HG02884 (cell line): ENCODE measurements at regions not wholly inside any gene's neighbourhood (a gene's known extent, or its start where the extent isn't known, plus 50 kb on each side); places are given as distances from the start of the nearest gene placed in this dataset.

Source experiments
- ATAC-seq: cut with Tn5 transposase; IDR thresholded peaks from one replicate; pipeline ENCODE4 v1.9.1; 2021; ENCODE audit warnings: mild to moderate bottlenecking, moderate library complexity; ENCODE audit not compliant: unreplicated experiment

GRCh38 chr5:67353500-67354450 is 157.2 kb upstream of the CD180 start:
- no peak for ATAC-seq

DNA sequence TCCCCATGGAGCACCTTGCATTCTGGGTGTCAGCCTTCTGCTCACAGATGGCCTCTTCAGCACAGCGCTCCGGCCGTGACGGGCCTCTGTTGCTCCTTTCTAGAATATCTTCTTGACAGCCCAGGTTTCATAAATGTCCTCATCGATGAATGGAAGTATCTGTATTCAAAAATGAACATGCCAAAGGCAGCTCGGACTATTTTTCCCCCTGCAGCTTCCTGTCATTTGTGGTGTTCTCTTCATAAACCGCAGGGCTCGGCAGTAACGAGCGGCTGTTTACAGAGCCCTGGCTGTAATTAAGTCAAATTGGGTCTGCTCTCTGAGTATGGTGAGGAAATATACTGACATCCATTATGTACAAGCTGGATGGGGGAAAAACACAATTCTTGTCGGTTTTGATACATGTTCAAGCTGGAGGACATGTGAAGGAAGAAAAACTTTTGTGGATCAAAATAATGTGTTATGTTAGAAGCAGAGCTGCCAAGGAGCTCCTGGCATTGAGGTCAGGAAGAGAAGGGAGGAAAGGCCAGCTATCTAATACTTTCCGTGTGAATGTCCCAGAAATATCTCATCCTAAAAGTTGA is 154.1 kb upstream of the CD180 start:
- ATAC-seq = no peak

GRCh38 chr5:67350185-67350584 is 153.6 kb upstream of the CD180 start:
- no peak for ATAC-seq

DNA sequence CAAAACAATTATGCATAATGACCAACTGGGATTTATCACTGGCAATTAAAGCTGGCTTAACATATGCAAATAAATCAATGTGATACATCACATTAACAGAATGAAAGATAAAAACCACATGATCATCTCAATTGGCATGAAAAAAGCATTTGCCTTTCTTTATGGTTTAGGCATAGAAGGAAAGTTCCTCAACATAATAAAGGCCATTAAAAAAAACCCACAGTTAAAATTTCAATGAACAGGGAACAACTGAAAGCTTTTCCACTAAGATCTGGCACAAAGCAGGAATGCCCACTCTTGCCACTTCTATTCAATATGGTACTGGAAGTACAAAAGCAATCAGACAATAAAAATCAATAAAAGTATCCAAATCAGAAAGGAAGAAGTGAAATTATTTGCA is 151.2 kb upstream of the CD180 start:
- no peak for ATAC-seq

DNA sequence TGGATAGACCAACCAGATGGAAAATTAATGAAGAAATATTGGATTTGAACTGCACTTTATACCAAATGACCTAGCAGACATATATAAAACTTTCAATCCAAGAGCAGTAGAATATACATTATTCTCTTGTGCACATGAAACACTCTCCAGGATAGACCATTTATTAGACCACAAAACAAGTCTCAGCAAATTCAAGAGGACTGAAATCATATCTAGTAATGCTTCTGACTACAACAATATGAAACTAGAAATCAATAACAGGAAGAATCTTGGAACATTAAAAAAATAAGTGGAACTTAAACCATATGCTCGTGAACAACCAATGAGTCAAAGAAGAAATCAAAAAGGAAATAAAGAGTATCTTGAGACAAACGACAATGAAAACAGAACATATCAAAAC is 150.0 kb upstream of the CD180 start:
- ATAC-seq = no peak

DNA sequence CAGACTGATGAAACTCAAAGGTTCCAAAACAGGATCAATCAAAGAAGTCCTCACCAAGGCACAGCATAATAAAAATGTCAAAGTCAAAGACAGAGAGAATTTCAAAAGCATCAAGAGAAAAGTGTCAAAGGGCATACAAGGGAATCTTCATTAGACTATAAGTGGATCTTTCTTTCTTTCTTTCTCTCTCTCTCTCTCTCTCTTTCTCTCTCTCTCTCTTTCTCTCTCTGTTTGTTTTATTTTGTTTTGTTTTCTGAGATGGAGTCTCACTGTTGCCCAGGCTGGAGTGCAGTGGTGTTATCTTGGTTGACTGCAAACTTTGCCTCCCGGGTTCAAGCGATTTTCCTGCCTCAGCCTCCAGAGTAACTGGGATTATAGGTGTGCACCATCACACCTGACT is 148.3 kb upstream of the CD180 start:
- ATAC-seq = no peak

GRCh38 chr5:67343835-67344234 is 147.2 kb upstream of the CD180 start:
- no peak for ATAC-seq

GRCh38 chr5:67341478-67341877 is 144.9 kb upstream of the CD180 start:
- no peak for ATAC-seq

DNA sequence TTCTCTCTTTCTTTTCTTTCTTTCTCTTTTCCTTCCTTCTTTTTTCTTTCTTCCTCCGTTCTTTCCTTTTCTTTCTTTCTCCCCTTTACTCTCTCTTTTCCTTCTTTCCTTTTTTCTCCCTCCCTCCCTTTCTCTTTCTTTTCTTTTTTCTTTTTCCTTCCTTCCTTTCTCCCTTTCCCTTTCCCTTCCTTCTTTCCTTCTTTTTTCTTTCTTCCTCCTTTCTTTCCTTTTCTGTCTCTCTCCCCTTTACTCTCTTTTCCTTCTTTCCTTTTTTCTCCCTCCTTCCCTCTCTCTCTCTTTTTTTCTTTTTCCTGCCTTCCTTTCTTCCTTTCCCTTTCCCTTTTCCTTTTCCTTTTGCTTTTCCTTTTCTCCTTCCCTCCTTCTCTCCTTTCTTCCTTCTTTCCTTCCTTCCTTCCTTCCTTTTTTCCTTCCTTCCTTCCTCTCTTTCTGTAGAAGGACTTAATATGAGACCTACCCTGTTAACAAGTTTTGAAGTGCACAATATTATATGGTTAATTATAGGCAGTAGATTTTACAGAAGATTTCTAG is 142.7 kb upstream of the CD180 start:
- no peak for ATAC-seq

DNA sequence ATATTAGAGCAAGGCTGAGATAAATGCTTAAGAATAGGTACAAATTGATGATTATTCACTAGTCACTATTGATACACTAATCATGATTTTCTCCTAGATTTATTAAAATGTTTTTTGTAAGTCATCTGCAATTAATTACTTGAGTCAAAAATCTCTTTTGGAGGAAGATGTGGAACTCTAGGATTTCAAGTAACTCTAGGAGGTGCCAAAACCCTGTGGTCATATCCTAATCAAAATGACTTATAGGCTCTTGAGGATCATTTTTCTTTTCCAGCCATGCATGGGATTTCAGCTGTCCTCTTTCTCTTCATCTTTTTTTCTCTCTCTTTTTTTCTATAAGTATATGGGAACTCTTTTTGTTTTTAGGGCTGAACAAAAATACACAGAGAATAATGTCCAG is 141.8 kb upstream of the CD180 start:
- no peak for ATAC-seq

- no peak for ATAC-seq
These were observed 141.2 kb upstream of the CD180 start for GRCh38 chr5:67337751-67338150.

- ATAC-seq = no peak
These were observed 138.8 kb upstream of the CD180 start for GRCh38 chr5:67335426-67335825.

GRCh38 chr5:67334373-67334772 is 137.8 kb upstream of the CD180 start:
- ATAC-seq = no peak

- ATAC-seq = no peak
These were observed 136.6 kb upstream of the CD180 start for GRCh38 chr5:67333171-67333570.

- ATAC-seq = no peak
These were observed 134.8 kb upstream of the CD180 start for GRCh38 chr5:67331296-67331925.

DNA sequence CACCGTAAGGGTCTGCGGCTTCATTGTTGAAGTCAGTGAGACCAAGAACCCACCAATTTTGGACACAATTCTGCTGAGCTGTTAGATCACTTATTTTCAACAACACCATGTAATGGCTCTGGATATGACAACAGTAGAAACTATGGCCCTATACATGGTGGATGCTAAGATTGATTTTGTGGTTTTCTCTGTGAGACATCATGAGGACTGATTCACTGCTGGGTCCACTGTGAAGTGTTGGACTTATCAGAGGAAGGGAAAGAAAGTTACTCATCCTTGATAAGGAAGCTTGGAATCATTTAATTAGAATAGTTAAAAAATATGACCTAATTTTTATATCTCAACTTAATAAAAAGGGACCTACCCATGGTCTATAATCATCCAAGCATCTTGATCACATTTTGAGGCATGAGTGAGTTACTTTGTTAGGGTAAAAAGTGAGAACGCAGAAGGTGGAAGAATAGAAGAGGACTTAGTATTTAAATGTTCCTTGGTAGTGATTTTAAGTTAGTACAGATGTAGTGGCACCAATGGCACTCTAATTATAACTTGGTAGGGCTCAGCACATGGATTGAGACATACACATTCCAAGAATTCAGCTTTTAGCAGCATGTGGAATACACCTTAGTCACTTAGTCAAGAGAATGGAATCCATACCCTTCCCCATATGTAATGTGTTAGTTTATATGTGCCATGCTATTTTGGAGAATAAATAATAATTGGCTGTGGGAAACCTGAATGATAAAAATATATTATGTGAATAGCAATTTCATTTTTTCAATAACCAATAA is 123.5 kb upstream of the CD180 start:
- no peak for ATAC-seq

DNA sequence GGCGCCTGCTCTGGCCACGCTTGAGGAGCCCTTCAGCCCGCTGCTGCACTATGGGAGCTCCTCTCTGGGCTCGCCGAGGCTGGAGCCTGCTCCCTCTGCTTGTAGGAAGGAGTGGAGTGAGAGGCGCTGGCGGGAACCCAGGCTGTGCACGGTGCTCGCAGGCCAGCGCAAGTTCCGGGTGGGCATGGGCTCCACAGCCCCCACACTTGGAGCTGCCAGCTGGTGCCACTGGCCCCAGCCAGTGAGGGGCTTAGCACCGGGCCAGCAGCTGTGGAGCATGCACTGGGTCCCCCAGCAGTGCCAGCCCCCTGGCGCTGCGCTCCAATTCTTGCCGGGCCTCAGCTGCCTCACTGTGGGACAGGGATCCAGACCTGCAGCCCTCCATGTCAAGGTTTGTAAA is 122.1 kb upstream of the CD180 start:
- ATAC-seq = no peak

DNA sequence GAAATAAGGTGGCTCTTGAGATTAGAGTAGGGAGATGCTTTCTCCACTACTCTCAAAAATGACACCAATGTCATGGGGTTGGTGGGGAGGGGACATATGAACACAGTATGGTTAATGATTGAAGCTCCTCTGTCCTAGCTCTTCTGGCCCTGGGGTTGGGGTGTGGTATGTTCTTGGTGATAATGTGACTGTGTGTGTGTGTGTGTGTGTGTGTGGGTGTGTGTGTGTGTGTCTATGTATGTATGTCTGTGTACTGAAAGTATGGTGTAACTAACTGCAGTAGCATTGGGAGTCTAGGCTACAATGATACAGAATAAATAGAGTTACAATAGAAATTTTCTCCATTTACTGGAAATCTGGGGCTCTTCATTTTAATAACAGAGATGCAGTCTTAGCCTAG is 121.0 kb upstream of the CD180 start:
- no peak for ATAC-seq

DNA sequence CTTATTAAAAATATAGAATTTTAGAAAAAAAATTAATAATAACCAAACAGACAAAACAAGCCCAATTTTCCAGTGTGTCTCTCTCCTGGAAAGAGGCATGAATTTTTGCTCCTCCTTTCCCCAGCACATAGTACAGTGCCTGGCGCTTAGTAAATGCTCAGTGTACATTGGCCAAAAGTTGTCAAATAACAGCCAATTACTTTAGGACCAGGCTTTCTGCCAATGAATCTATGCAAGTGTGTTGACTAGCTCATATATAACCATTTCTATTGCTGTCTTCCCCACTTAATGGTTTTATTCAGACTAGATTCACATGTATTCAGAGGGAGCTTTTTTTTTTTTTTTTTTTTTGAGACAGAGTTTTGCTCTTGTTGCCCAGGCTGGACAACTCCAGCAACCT is 120.1 kb upstream of the CD180 start:
- ATAC-seq = no peak

GRCh38 chr5:67315082-67315989 is 118.7 kb upstream of the CD180 start:
- no peak for ATAC-seq
